ENCODE measurements at regions not wholly inside any gene's neighbourhood (a gene's known extent, or its start where the extent isn't known, plus 50 kb on each side); places are given as distances from the start of the nearest gene placed in this dataset.
A peak's percentile ranks its signal among the peaks of the same experiment; 100 is the strongest.

- Mint-ChIP-seq H3K4me3 (peak overlapping the region in 3 of 5 donors; percentile 11 to 53 (median 52)), H3K4me1 (peaks cover 97 to 98% of the 10 kb centered on the region in 2 donors), H3K36me3 (peaks cover 0 to 5% (median 0%) of the 10 kb centered on the region in 3 donors), H3K27me3 (ENCODE audit: low read depth in 3 of 3) (peaks cover 14 to 32% (median 16%) of the 10 kb centered on the region in 3 donors), H3K9me3 (no peaks in the 10 kb centered on the region), H3K27ac (peak overlapping the region; percentile 75 to 94 (median 86))
- no peak for DNase-seq
Observed at GRCh38 chr2:74036010-74036409, 51.3 kb downstream of the TET3 start.

GRCh38 chr2:74036450-74037195 lies 51.9 kb downstream of the TET3 start:
- peaks cover 0 to 5% (median 0%) of the 10 kb centered on the region in 3 donors for H3K36me3 Mint-ChIP-seq
- H3K27me3 Mint-ChIP-seq (ENCODE audit: low read depth in 3 of 3), result peaks cover 14 to 32% (median 16%) of the 10 kb centered on the region in 3 donors
- no peak for DNase-seq
- peak overlapping the region; percentile 75 to 94 (median 86) for H3K27ac Mint-ChIP-seq
- no peaks in the 10 kb centered on the region for H3K9me3 Mint-ChIP-seq
- peaks cover 97 to 98% of the 10 kb centered on the region in 2 donors for H3K4me1 Mint-ChIP-seq
- peak overlapping the region; percentile 51 to 72 (median 56) for H3K4me3 Mint-ChIP-seq

GRCh38 chr2:74037379-74037860 lies 52.7 kb downstream of the TET3 start:
- H3K9me3 Mint-ChIP-seq, result no peaks in the 10 kb centered on the region
- peak in 2 of 3 donors; percentile 30 to 36 for DNase-seq
- H3K4me1 Mint-ChIP-seq, result peaks cover 97 to 98% of the 10 kb centered on the region in 2 donors
- H3K4me3 Mint-ChIP-seq, result peak overlapping the region; percentile 51 to 72 (median 56)
- H3K27me3 Mint-ChIP-seq (ENCODE audit: low read depth in 3 of 3), result peaks cover 8 to 26% (median 11%) of the 10 kb centered on the region in 3 donors
- peak overlapping the region; percentile 58 to 94 (median 84) for H3K27ac Mint-ChIP-seq
- peaks cover 0 to 5% (median 0%) of the 10 kb centered on the region in 3 donors for H3K36me3 Mint-ChIP-seq

GRCh38 chr2:74039611-74040010 lies 54.9 kb downstream of the TET3 start:
- Mint-ChIP-seq H3K4me3 (peak overlapping the region in 1 of 5 donors; percentile 4), H3K9me3 (no peaks in the 10 kb centered on the region), H3K27me3 (ENCODE audit: low read depth in 3 of 3) (peaks cover 0 to 10% (median 4%) of the 10 kb centered on the region in 3 donors), H3K36me3 (peaks cover 0 to 5% (median 0%) of the 10 kb centered on the region in 3 donors), H3K4me1 (peaks cover 90 to 96% of the 10 kb centered on the region in 2 donors), H3K27ac (peak overlapping the region in 4 of 6 donors; percentile 6 to 90 (median 59))
- DNase-seq, result no peak

- peaks cover 84 to 99% of the 10 kb centered on the region in 2 donors for H3K4me1 Mint-ChIP-seq
- H3K27ac Mint-ChIP-seq, result peak overlapping the region; percentile 64 to 91 (median 88)
- H3K27me3 Mint-ChIP-seq (ENCODE audit: low read depth in 3 of 3), result peaks cover 0 to 4% (median 2%) of the 10 kb centered on the region in 3 donors
- peaks cover 0 to 5% (median 0%) of the 10 kb centered on the region in 3 donors for H3K36me3 Mint-ChIP-seq
- DNase-seq, result peak in 1 of 3 donors; percentile 13
- peak overlapping the region; percentile 42 to 70 (median 64) for H3K4me3 Mint-ChIP-seq
- no peaks in the 10 kb centered on the region for H3K9me3 Mint-ChIP-seq
Observed at GRCh38 chr2:74041182-74041581, 56.5 kb downstream of the TET3 start.

- peak overlapping the region in 2 of 5 donors; percentile 14 to 22 for H3K4me3 Mint-ChIP-seq
- peaks cover 0 to 2% (median 2%) of the 10 kb centered on the region in 3 donors for H3K27me3 Mint-ChIP-seq (ENCODE audit: low read depth in 3 of 3)
- H3K9me3 Mint-ChIP-seq, result no peaks in the 10 kb centered on the region
- H3K27ac Mint-ChIP-seq, result peak overlapping the region; percentile 7 to 90 (median 72)
- peaks cover 0 to 5% (median under 1%) of the 10 kb centered on the region in 3 donors for H3K36me3 Mint-ChIP-seq
- no peak for DNase-seq
- H3K4me1 Mint-ChIP-seq, result peaks cover 78 to 94% of the 10 kb centered on the region in 2 donors
Observed at GRCh38 chr2:74041726-74042125, 57.0 kb downstream of the TET3 start.

- Mint-ChIP-seq H3K27me3 (ENCODE audit: low read depth in 3 of 3) (peaks cover 0 to 4% (median 2%) of the 10 kb centered on the region in 3 donors), H3K4me1 (peaks cover 70 to 85% of the 10 kb centered on the region in 2 donors), H3K9me3 (no peaks in the 10 kb centered on the region), H3K36me3 (peaks cover 0 to 5% (median 4%) of the 10 kb centered on the region in 3 donors), H3K4me3 (peak overlapping the region in 1 of 5 donors; percentile 3), H3K27ac (peak overlapping the region in 3 of 6 donors; percentile 16 to 63 (median 19))
- no peak for DNase-seq
Observed at GRCh38 chr2:74042606-74043005, 57.9 kb downstream of the TET3 start.

GRCh38 chr2:74043345-74044329 lies 58.9 kb downstream of the TET3 start:
- H3K27me3 Mint-ChIP-seq (ENCODE audit: low read depth in 3 of 3), result peaks cover 0 to 4% (median 2%) of the 10 kb centered on the region in 3 donors
- DNase-seq, result no peak
- peaks cover 59 to 74% of the 10 kb centered on the region in 2 donors for H3K4me1 Mint-ChIP-seq
- H3K27ac Mint-ChIP-seq, result peak overlapping the region in 3 of 6 donors; percentile 23 to 63 (median 39)
- no peaks in the 10 kb centered on the region for H3K9me3 Mint-ChIP-seq
- peaks cover 3 to 14% (median 8%) of the 10 kb centered on the region in 3 donors for H3K36me3 Mint-ChIP-seq
- no peak overlapping the region for H3K4me3 Mint-ChIP-seq

GRCh38 chr2:74044999-74045398 lies 60.3 kb downstream of the TET3 start:
- Mint-ChIP-seq H3K4me1 (peaks cover 46 to 61% of the 10 kb centered on the region in 2 donors), H3K9me3 (no peaks in the 10 kb centered on the region), H3K36me3 (peaks cover 7 to 17% (median 7%) of the 10 kb centered on the region in 3 donors), H3K4me3 (no peak overlapping the region), H3K27me3 (ENCODE audit: low read depth in 3 of 3) (peaks cover 0 to 4% (median 2%) of the 10 kb centered on the region in 3 donors), H3K27ac (peak overlapping the region in 3 of 6 donors; percentile 26 to 62 (median 49))
- DNase-seq, result no peak

GRCh38 chr2:74045454-74045853 lies 60.7 kb downstream of the TET3 start:
- H3K9me3 Mint-ChIP-seq, result no peaks in the 10 kb centered on the region
- H3K36me3 Mint-ChIP-seq, result peaks cover 5 to 17% (median 7%) of the 10 kb centered on the region in 3 donors
- H3K4me3 Mint-ChIP-seq, result no peak overlapping the region
- H3K27ac Mint-ChIP-seq, result peak overlapping the region in 4 of 6 donors; percentile 26 to 67 (median 52)
- peaks cover 41 to 56% of the 10 kb centered on the region in 2 donors for H3K4me1 Mint-ChIP-seq
- H3K27me3 Mint-ChIP-seq (ENCODE audit: low read depth in 3 of 3), result peaks cover 0 to 4% (median 2%) of the 10 kb centered on the region in 3 donors
- DNase-seq, result no peak

- no peak overlapping the region for H3K4me3 Mint-ChIP-seq
- H3K36me3 Mint-ChIP-seq, result peaks cover 5 to 17% (median 7%) of the 10 kb centered on the region in 3 donors
- H3K4me1 Mint-ChIP-seq, result peaks cover 39 to 56% of the 10 kb centered on the region in 2 donors
- no peaks in the 10 kb centered on the region for H3K9me3 Mint-ChIP-seq
- no peak for DNase-seq
- no peak overlapping the region for H3K27ac Mint-ChIP-seq
- H3K27me3 Mint-ChIP-seq (ENCODE audit: low read depth in 3 of 3), result peaks cover 0 to 4% (median 2%) of the 10 kb centered on the region in 3 donors
Observed at GRCh38 chr2:74046441-74046840, 61.7 kb downstream of the TET3 start.

GRCh38 chr2:74047152-74047551 lies 62.4 kb downstream of the TET3 start:
- no peaks in the 10 kb centered on the region for H3K9me3 Mint-ChIP-seq
- H3K36me3 Mint-ChIP-seq, result peaks cover 5 to 17% (median 7%) of the 10 kb centered on the region in 3 donors
- no peak for DNase-seq
- peaks cover 0 to 4% (median 2%) of the 10 kb centered on the region in 3 donors for H3K27me3 Mint-ChIP-seq (ENCODE audit: low read depth in 3 of 3)
- H3K27ac Mint-ChIP-seq, result peak overlapping the region in 1 of 6 donors; percentile 64
- peaks cover 35 to 56% of the 10 kb centered on the region in 2 donors for H3K4me1 Mint-ChIP-seq
- no peak overlapping the region for H3K4me3 Mint-ChIP-seq

GRCh38 chr2:74048147-74048546 lies 63.4 kb downstream of the TET3 start:
- Mint-ChIP-seq H3K9me3 (no peaks in the 10 kb centered on the region), H3K27me3 (ENCODE audit: low read depth in 3 of 3) (peaks cover 0 to 3% (median 2%) of the 10 kb centered on the region in 3 donors), H3K4me1 (peaks cover 34 to 53% of the 10 kb centered on the region in 2 donors), H3K27ac (peak overlapping the region in 1 of 6 donors; percentile 69), H3K4me3 (no peak overlapping the region), H3K36me3 (peaks cover 5 to 17% (median 7%) of the 10 kb centered on the region in 3 donors)
- no peak for DNase-seq

All from immature natural killer cell (primary cell).